Fibroblast of skin of back (primary cell): ENCODE measurements at regions not wholly inside any gene's neighbourhood (a gene's known extent, or its start where the extent isn't known, plus 50 kb on each side); places are given as distances from the start of the nearest gene placed in this dataset.
A peak's percentile ranks its signal among the peaks of the same experiment; 100 is the strongest.
"Not testable (repeated sequence)": the region's sequence is repeated elsewhere in the genome, so short reads cannot be mapped to it uniquely, and the experiment has no call there.

Experiments used
- DNase-seq: peaks from one replicate; pipeline ENCODE4 v3.0.0-alpha.2; 2013

DNA sequence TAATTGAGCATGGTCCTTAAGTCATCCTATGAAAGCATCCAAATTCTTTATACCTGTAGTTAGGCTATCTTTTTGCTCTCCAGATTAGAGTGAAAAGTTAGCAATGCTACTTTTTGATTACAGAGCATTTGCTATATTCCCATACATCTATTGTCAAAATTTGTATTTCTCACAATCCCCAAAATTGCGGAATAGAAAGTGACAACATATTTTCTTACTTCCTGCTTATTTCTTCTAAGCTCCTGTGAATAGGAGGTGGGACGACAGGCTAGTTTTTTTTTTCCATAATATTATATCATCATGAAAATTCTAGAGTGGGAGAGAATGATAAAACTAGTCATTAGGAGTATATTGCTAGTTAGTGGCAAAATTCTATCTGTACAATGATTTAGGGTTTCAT lies 264.0 kb upstream of the DPYD start:
- no peak for DNase-seq

DNA sequence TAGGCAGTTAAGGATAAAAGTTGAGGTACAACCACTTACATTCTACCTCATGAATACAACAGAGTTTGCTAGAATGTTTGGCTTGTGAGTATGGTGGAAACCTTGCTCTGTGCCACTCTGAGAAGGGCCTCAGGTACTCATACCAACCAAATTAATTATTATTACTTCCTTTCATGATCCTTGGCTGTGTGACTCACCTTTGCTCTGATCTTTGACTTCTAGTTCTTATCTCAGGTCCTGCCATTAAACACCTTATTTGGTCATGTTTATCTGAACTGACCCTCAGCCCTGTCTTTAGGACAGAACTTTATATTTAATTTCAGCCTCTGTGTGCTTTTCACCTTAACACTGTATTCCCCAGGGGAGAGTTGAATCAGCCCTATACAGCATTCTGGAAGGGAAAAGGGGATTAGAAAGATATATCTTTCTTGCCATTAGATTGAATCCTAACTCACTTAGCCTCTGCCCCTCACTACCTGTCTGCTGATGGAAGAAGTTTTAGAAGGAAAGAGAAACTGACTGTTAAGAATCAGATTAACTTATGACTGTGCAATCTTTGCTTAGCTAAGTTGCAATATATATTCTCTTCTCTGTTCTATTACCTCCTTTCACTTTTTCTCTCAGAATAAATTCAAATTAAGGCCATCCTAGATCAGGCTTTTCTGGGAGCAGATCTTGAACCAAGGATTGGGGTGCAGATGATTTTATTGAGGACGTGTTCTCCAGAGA lies 260.4 kb upstream of the DPYD start:
- DNase-seq = no peak

DNA sequence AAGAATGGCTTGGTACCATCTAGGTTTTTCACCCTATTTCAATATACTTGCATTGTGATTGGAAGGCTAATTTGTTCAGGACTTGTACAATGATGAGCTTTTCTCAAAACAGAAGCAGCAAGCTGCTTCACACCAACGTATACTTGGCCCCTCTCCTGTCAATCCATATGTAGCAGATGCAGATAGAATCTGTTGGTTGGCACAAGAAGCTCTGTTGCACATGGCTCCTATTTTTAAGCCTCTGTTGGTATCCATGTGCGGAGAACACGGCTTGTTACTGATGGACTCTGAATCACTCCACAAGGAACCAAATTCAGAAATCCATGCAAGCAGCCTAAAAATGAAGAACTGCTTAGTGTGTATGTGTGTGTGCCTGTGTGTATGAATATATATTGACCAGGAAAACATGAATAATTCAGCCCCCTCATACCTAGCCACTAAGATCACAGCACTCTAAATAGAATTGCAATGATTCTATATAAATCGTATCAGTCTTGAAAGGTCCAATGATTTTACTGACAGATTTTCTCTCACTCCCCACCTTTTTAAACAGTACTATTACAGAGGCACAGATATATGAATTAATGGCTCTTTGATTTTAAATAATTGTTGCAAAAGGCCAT lies 258.4 kb upstream of the DPYD start:
- DNase-seq = no peak

DNA sequence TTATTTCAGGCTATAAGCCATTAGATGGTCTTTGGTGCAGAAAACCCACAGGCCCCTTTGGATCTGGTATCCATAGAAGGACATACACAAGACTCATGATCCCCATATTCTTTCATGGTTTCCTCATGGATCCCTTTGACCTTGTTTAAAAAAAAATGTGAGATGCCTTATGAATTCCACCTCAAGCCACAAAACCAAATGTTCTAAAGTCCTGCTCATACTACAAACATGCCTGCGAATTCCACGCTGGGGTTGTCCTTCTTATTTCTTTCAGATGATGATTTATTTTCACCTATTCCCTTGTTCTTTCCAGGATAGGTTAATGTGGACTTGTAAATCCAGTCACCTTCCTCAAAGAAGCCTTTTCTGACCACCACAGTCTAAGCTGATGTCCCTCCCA lies 256.9 kb upstream of the DPYD start:
- peak; percentile 23 for DNase-seq

DNA sequence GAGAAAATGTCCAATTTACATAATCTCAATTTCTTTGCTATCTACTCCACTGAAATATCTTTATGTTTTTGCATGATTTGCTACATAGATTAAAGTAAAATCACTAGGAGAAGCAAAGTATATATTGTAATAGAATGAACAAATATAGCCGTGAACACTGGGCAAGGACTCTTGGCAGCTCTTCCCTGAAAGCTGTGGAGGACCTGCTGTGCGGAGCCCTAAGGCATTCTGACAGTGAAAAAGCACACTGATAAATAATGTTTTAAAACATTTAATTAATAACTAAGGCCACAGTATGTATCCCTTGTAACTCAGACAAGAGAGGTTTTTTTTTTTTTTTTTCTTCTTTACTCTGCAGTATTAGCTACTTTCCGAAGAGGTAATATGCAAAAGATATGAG lies 256.1 kb upstream of the DPYD start:
- no peak for DNase-seq

- DNase-seq = no peak
Observed at GRCh38 chr1:98176414-98176813, 255.6 kb upstream of the DPYD start.

GRCh38 chr1:98172578-98172977 lies 251.7 kb upstream of the DPYD start:
- DNase-seq = peak; percentile 6

GRCh38 chr1:98172022-98172421 lies 251.2 kb upstream of the DPYD start:
- no peak for DNase-seq

- DNase-seq = no peak
Observed at GRCh38 chr1:98164509-98164908, 243.7 kb upstream of the DPYD start.

GRCh38 chr1:98157524-98158313 lies 236.9 kb upstream of the DPYD start:
- peak; percentile 41 for DNase-seq

DNA sequence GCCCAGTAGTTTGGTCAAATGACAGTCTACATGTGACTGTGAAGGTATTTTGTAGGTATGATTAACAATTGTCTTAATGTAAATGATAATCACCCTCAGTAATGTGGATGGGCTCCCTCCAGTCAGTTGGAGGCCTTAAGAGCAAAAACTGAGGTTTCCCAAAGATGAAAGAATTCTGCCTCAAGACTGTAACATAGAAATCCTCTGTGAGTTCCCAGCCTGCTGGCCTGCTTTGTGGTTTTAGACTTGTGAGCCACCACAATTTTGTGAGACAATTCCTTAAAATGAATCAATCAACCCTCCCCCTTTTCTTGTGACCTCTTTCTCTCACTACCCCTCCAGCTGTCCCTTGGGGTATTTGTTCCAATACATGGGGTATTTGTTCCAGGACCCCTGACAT lies 226.4 kb upstream of the DPYD start:
- peak; percentile 2 for DNase-seq

DNA sequence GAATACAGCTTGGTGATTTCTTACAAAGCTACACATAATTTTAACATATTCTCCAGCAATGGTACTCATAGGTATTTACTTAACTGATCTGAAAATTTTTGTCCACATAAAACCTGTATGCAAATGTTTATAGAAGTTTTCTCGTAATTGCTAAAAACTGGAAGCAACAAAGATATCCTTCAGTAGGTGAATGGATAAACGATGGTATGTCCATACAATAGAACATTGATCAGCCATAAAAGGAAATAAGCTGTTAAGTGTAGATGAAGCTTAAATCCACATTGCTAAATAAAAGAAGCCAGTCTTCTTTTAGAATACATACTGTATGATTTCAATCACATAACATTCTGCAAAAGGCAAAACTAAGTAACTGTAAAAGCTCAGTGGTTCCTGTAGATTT lies 224.8 kb upstream of the DPYD start:
- DNase-seq = no peak

DNA sequence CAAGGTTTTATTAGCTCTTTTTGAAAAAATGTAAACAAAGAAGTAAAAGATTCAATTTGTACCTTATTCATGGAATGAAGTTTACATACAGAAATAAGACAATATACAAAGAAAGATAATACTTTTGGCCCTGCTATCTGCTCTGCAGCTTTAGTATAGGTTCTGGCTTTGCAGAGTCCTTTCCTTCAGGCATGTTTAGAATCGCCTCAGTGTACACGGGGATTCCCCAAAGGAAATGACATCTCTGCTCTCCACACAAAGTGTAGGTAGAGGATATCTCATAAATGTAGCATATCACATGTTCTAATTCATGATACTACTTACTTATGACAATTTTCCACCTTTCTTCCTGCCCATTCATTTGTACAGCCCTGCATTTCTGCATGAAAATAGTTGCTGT lies 222.6 kb upstream of the DPYD start:
- DNase-seq = no peak

- peak; percentile 62 for DNase-seq
Observed at GRCh38 chr1:98133131-98133530, 212.3 kb upstream of the DPYD start.

DNA sequence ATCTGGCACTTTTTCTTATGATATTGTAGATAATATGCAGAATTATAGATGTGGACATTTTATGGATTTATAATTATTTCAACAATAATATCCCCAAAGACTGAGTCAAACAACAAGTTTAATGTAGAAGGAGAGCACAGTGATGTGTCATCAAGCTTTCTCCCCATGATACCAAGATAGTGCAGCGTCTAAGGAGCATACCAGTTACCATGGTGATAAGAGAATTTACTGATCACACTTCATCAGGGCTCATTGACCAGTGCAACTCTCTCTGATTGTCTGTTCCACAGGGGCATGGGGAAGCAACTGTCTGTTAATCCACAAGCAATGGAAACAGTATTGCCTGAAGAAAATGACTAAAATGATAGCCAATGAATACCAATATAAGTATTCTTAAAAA lies 209.6 kb upstream of the DPYD start:
- DNase-seq = no peak

DNA sequence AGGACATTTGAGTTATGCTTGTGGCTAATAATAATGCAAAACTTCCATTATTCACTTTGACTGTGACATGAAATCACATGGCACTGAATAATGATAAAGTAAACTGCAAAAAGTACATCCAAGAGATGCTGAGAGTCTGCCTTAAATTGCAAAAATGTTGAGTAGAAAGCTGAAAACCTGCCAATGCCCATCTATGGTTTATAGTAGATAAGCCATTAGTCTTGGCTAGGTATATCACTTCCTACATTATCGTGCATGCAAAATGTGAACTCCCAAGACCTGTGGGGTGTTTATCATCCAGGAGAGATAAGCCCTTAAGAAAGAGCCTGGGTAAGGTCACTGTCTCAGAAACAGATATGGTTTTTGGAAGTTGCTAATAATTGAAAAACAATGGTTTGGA lies 208.7 kb upstream of the DPYD start:
- DNase-seq = no peak

GRCh38 chr1:98126740-98127139 lies 205.9 kb upstream of the DPYD start:
- DNase-seq = no peak

- DNase-seq = no peak
Observed at GRCh38 chr1:98121646-98122045, 200.8 kb upstream of the DPYD start.

DNA sequence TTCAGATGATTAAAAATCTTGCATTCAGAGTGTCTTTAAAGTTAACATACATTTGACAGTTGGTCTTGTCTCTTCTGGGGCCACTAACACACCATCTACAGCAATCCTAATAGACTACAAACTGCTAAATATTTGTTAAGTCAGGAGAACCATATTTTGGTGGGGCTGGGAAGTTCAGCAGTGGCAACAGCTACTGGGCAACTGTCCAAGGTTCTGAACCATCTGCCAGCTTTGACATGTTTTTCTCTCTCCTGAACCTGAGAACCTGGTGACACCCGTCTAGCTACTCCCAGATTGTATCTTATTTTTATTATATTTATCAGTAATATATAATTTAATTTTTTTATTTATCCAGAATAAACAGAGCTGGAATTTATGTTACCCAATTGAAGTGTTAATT lies 199.0 kb upstream of the DPYD start:
- DNase-seq = peak; percentile 41

DNA sequence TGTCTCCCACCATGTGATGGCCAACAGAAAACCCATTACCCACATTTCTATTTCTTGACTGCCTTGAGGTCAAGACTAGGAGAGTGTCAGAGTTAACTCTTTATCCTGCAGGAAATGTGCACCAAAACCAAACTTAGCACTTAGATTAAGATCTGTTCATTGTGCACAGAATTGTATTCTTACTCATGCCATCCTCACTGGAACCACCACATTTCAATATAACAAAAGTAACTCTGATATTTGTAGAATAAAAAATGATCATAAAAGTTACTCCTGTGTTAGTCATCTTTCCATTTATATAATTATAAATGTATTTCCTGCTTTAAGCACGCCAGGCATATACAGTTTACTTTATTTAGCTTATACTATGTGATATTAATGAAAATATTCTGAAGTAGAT lies 193.0 kb upstream of the DPYD start:
- no peak for DNase-seq

DNA sequence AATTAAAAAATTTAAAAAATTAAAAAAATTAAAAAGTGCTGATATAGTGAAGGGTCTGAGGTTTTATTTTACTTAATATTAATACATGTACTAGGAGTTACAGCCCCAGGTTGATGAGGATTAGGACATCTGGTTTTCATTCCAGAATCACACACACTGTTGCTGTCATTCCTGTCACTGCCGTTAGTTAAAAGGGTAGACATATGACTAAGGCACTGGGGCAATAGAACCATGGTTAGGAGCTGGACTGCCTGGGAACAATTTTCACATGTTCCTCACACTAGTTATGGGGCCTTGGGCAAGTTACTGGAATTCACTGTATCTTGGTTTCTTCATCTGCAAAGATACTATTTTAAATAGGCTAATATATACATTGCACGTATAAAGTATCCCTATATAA lies 191.8 kb upstream of the DPYD start:
- peak; percentile 58 for DNase-seq

- peak; percentile 53 for DNase-seq
Observed at GRCh38 chr1:98110674-98111073, 189.8 kb upstream of the DPYD start.

- not testable (repeated sequence) for DNase-seq
Observed at GRCh38 chr1:98108378-98108777, 187.5 kb upstream of the DPYD start.

- no peak for DNase-seq
Observed at GRCh38 chr1:98107256-98107655, 186.4 kb upstream of the DPYD start.
